Karpas-422 (cell line): ENCODE measurements at regions not wholly inside any gene's neighbourhood (a gene's known extent, or its start where the extent isn't known, plus 50 kb on each side); places are given as distances from the start of the nearest gene placed in this dataset.
"Not testable (repeated sequence)": the region's sequence is repeated elsewhere in the genome, so short reads cannot be mapped to it uniquely, and the experiment has no call there.

ENCODE experiments used
- DNase-seq: peaks from one replicate; pipeline ENCODE4 v3.0.0-alpha.2; 2015
- H2AFZ ChIP-seq: fragments of 200-600 bp; sonication (generic); 2 replicates; pipeline ENCODE4 v1.6.1; 2014; ENCODE audit warnings: antibody characterized with exemption, low read length, mixed read lengths
- H3K27ac ChIP-seq: fragments of 200-600 bp; sonication (generic); 2 replicates; pipeline ENCODE4 v1.5.1; 2014; ENCODE audit warnings: mild to moderate bottlenecking, low read length, moderate library complexity
- H3K27me3 ChIP-seq: fragments of 200-600 bp; sonication (generic); 2 replicates; pipeline ENCODE4 v1.6.1; 2014; ENCODE audit warnings: low read length, mixed read lengths
- H3K36me3 ChIP-seq: fragments of 200-600 bp; sonication (generic); 2 replicates; pipeline ENCODE4 v1.6.1; 2014; ENCODE audit warnings: low read length, mixed read lengths; ENCODE audit not compliant: insufficient read depth
- H3K4me1 ChIP-seq: fragments of 200-600 bp; sonication (generic); 2 replicates; pipeline ENCODE4 v1.6.1; 2014; ENCODE audit warnings: mild to moderate bottlenecking, low read length, mixed read lengths
- H3K4me2 ChIP-seq: fragments of 200-600 bp; sonication (generic); 2 replicates; pipeline ENCODE4 v1.6.1; 2014; ENCODE audit warnings: low read length, low read depth, mild to moderate bottlenecking; ENCODE audit not compliant: poor library complexity, severe bottlenecking
- H3K4me3 ChIP-seq: fragments of 200-600 bp; sonication (generic); 2 replicates; pipeline ENCODE4 v1.5.1; 2014; ENCODE audit warnings: mild to moderate bottlenecking, antibody characterized with exemption, low read length, mixed read lengths
- H3K79me2 ChIP-seq: fragments of 200-600 bp; sonication (generic); 2 replicates; pipeline ENCODE4 v1.6.1; 2014; ENCODE audit warnings: mild to moderate bottlenecking, low read length, mixed read lengths
- H3K9ac ChIP-seq: fragments of 200-600 bp; sonication (generic); 2 replicates; pipeline ENCODE4 v1.6.0; 2014; ENCODE audit warnings: low read length
- H3K9me2 ChIP-seq: fragments of 200-600 bp; sonication (generic), shearing (Covaris generic); replicated peaks from 2 replicates; pipeline ENCODE4 v1.6.0; 2014; ENCODE audit warnings: mild to moderate bottlenecking, low read length, moderate library complexity; ENCODE audit not compliant: insufficient read depth
- H3K9me3 ChIP-seq: fragments of 300-700, 200-600 bp; sonication (generic); 2 replicates; pipeline ENCODE4 v1.6.1; 2014; ENCODE audit warnings: low read length, mixed read lengths
- H4K20me1 ChIP-seq: fragments of 200-600 bp; sonication (generic); 2 replicates; pipeline ENCODE4 v1.6.1; 2014; ENCODE audit warnings: mild to moderate bottlenecking, antibody characterized with exemption, low read length, low read depth; ENCODE audit not compliant: insufficient read depth

- Histone ChIP-seq H3K9ac (peak overlapping the region; percentile 83), H3K4me3 (peak overlapping the region; percentile 52; the same call in 1 of the 2 replicates), H3K27ac (peak overlapping the region; percentile 97), H3K4me2 (peak overlapping the region; percentile 75), H3K4me1 (peaks cover 64% of the 10 kb centered on the region)
- not testable (repeated sequence) for H2AFZ ChIP-seq, H3K9me2 ChIP-seq, H3K9me3 ChIP-seq, H3K27me3 ChIP-seq, H4K20me1 ChIP-seq, H3K36me3 ChIP-seq, H3K79me2 ChIP-seq
- peak; percentile 54 for DNase-seq
These were observed 173.3 kb downstream of the TMEM121 start for GRCh38 chr14:105699706-105700105.

DNA sequence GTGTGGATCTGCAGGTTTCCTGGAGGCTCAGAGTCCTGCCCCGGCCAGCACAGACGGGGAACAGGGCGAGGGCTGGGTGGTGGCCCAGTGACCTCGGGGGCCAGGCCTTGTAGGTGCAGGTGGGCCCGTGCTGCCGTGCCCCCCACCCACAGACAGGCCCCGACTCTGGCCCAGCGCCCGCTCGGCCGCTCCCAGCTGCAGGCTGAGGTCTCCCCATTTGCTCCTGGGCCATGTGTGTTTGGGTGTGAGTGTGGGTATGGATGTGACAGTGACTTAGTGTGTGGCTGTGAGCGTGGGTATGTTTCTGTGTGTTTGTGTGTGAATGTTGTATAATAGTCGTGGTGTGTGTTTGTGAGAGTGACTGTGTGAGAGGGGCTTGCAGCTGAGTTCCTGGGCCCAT lies 173.8 kb downstream of the TMEM121 start:
- Histone ChIP-seq H3K4me2 (peak overlapping the region; percentile 75), H3K4me3 (peak overlapping the region; percentile 52; the same call in 1 of the 2 replicates), H3K4me1 (peaks cover 60% of the 10 kb centered on the region), H3K27ac (peak overlapping the region; percentile 97), H3K9ac (peak overlapping the region; percentile 83)
- not testable (repeated sequence) for H3K79me2 ChIP-seq, H3K36me3 ChIP-seq, H3K9me2 ChIP-seq, H2AFZ ChIP-seq, H3K9me3 ChIP-seq, H4K20me1 ChIP-seq, H3K27me3 ChIP-seq
- peak; percentile 73 for DNase-seq

GRCh38 chr14:105700622-105701288 lies 174.4 kb downstream of the TMEM121 start:
- peak overlapping the region; percentile 97 for H3K27ac ChIP-seq
- peaks cover 59% of the 10 kb centered on the region for H3K4me1 ChIP-seq
- peak overlapping the region; percentile 52 for H3K4me3 ChIP-seq

GRCh38 chr14:105701456-105702274 lies 175.3 kb downstream of the TMEM121 start:
- peak overlapping the region; percentile 97 for H3K27ac ChIP-seq

More at GRCh38 chr14:105700622-105701288, 174.4 kb downstream of the TMEM121 start:
- Histone ChIP-seq H3K79me2 (no peaks in the 10 kb centered on the region), H3K9me3 (no peaks in the 10 kb centered on the region), H3K4me2 (peak overlapping the region; percentile 75), H2AFZ (no peak overlapping the region), H3K9ac (peak overlapping the region; percentile 83), H3K27me3 (no peaks in the 10 kb centered on the region), H3K36me3 (no peaks in the 10 kb centered on the region), H3K9me2 (no peaks in the 10 kb centered on the region), H4K20me1 (no peaks in the 10 kb centered on the region)
- peak; percentile 93 for DNase-seq

GRCh38 chr14:105702275-105702817 lies 176.0 kb downstream of the TMEM121 start:
- no peak overlapping the region for H3K4me3 ChIP-seq
- H3K36me3 ChIP-seq: no peaks in the 10 kb centered on the region
- H3K27me3 ChIP-seq: no peaks in the 10 kb centered on the region
- DNase-seq: no peak
- H3K79me2 ChIP-seq: no peaks in the 10 kb centered on the region
- peak overlapping the region; percentile 97 for H3K27ac ChIP-seq
- H3K9me3 ChIP-seq: no peaks in the 10 kb centered on the region
- no peaks in the 10 kb centered on the region for H3K9me2 ChIP-seq
- peaks cover 68% of the 10 kb centered on the region for H3K4me1 ChIP-seq
- H3K9ac ChIP-seq: peak overlapping the region; percentile 83
- H2AFZ ChIP-seq: no peak overlapping the region
- no peaks in the 10 kb centered on the region for H4K20me1 ChIP-seq
- H3K4me2 ChIP-seq: no peak overlapping the region

More at GRCh38 chr14:105701456-105702274, 175.3 kb downstream of the TMEM121 start:
- H3K9ac ChIP-seq: peak overlapping the region; percentile 83
- no peaks in the 10 kb centered on the region for H4K20me1 ChIP-seq
- DNase-seq: peak; percentile 59
- H3K9me3 ChIP-seq: no peaks in the 10 kb centered on the region
- no peaks in the 10 kb centered on the region for H3K27me3 ChIP-seq
- no peaks in the 10 kb centered on the region for H3K79me2 ChIP-seq
- no peak overlapping the region for H2AFZ ChIP-seq
- H3K4me2 ChIP-seq: peak overlapping the region; percentile 75
- H3K36me3 ChIP-seq: no peaks in the 10 kb centered on the region
- peak overlapping the region; percentile 52; the same call in 1 of the 2 replicates for H3K4me3 ChIP-seq
- H3K9me2 ChIP-seq: no peaks in the 10 kb centered on the region
- H3K4me1 ChIP-seq: peaks cover 68% of the 10 kb centered on the region

DNA sequence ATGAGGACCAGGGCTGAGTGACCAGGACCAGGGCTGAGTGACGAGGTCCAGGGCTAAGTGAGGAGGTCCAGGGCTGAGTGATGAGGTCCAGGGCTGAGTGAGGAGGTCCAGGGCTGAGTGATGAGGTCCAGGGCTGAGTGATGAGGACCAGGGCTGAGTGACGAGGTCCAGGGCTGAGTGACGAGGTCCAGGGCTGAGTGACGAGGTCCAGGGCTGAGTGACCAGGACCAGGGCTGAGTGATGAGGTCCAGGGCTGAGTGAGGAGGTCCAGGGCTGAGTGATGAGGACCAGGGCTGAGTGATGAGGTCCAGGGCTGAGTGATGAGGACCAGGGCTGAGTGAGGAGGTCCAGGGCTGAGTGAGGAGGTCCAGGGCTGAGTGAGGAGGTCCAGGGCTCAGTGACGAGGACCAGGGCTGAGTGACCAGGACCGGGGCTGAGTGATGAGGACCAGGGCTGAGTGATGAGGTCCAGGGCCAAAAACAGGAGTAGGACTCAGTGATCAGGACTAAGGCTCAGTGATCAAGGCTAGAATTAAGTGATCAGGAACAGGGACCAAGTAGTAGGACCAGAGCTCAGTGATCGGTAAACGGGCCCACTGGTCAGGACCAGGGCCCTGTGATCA lies 176.8 kb downstream of the TMEM121 start:
- not testable (repeated sequence) for H3K9me2 ChIP-seq, H2AFZ ChIP-seq, H3K9me3 ChIP-seq, H3K4me3 ChIP-seq, H3K79me2 ChIP-seq, H4K20me1 ChIP-seq, DNase-seq, H3K4me2 ChIP-seq, H3K27me3 ChIP-seq, H3K36me3 ChIP-seq
- Histone ChIP-seq H3K9ac (peak overlapping the region; percentile 83; the same call in 1 of the 2 replicates), H3K27ac (peak overlapping the region; percentile 97), H3K4me1 (peaks cover 60% of the 10 kb centered on the region)

- H3K4me3 ChIP-seq, H3K36me3 ChIP-seq, H3K9me2 ChIP-seq, H3K4me2 ChIP-seq, H4K20me1 ChIP-seq, H3K27ac ChIP-seq, H2AFZ ChIP-seq, H3K79me2 ChIP-seq, H3K9me3 ChIP-seq, H3K27me3 ChIP-seq, DNase-seq, H3K9ac ChIP-seq: not testable (repeated sequence)
- peaks cover 54% of the 10 kb centered on the region for H3K4me1 ChIP-seq
These were observed 177.7 kb downstream of the TMEM121 start for GRCh38 chr14:105704091-105704490.

GRCh38 chr14:105704492-105704891 lies 178.1 kb downstream of the TMEM121 start:
- not testable (repeated sequence) for H3K4me2 ChIP-seq, H3K79me2 ChIP-seq, DNase-seq, H3K9me3 ChIP-seq, H3K36me3 ChIP-seq, H3K27me3 ChIP-seq, H3K9me2 ChIP-seq, H3K27ac ChIP-seq, H3K4me3 ChIP-seq, H3K9ac ChIP-seq, H4K20me1 ChIP-seq, H2AFZ ChIP-seq
- H3K4me1 ChIP-seq: peaks cover 53% of the 10 kb centered on the region
